NCI-H2196 treated with DMSO at 0.1 percent for 48 hours (cell line): ENCODE measurements at regions not wholly inside any gene's neighbourhood (a gene's known extent, or its start where the extent isn't known, plus 50 kb on each side); places are given as distances from the start of the nearest gene placed in this dataset.
"Not testable (repeated sequence)": the region's sequence is repeated elsewhere in the genome, so short reads cannot be mapped to it uniquely, and the experiment has no call there.

Experiments used
- DNase-seq: peaks from one replicate; lab custom pipeline; 2025; ENCODE audit not compliant: unreplicated experiment; lab: John Stamatoyannopoulos, UW

- DNase-seq = no peak
Measured at GRCh38 chr3:187544326-187544725, 125.9 kb downstream of the SST start.

- no peak for DNase-seq
Measured at GRCh38 chr3:187540847-187541246, 129.3 kb downstream of the SST start.

DNA sequence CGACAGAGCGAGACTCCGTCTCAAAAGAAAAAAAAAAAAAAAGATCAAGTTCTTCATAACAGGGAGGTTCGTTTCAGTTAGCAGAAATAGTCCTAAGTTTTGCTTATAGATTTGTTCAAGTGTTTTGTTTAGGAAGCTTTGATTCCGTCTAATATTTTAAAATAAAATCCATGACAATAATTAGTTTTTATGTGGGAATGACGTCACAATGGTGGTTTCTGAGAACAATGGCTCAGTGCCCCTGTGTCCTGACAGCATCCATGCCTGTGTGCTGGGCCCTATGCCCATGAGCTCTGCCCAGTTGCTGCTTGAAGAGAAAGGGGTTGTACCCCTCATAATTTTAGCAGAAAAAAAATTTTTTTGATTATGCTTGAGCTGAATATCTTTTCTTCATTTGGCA lies 134.0 kb downstream of the SST start:
- no peak for DNase-seq

GRCh38 chr3:187533797-187534196 lies 136.4 kb downstream of the SST start:
- no peak for DNase-seq

GRCh38 chr3:187531831-187532230 lies 138.4 kb downstream of the SST start:
- no peak for DNase-seq

GRCh38 chr3:187522890-187523289 lies 147.3 kb downstream of the SST start:
- DNase-seq = no peak

DNA sequence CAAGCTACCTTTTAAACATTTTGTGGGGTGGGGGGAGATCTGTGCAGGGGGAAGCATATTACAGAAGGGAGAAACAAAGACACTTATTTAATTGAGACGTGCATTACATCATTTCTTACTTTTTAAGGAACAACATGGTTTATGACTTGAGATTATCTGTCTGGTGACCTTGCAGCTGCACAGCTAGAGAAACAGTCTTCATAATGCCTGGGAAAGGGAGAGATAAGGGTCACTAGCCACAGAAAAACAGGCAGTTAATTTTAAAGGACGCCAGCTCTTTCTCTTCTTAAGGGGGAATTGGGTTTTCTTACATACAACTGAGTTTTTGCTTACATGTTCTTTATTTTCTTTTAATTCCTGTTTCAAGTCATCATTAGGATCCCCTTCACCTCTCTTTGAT lies 147.9 kb downstream of the SST start:
- no peak for DNase-seq

- no peak for DNase-seq
Measured at GRCh38 chr3:187521546-187521945, 148.6 kb downstream of the SST start.

DNA sequence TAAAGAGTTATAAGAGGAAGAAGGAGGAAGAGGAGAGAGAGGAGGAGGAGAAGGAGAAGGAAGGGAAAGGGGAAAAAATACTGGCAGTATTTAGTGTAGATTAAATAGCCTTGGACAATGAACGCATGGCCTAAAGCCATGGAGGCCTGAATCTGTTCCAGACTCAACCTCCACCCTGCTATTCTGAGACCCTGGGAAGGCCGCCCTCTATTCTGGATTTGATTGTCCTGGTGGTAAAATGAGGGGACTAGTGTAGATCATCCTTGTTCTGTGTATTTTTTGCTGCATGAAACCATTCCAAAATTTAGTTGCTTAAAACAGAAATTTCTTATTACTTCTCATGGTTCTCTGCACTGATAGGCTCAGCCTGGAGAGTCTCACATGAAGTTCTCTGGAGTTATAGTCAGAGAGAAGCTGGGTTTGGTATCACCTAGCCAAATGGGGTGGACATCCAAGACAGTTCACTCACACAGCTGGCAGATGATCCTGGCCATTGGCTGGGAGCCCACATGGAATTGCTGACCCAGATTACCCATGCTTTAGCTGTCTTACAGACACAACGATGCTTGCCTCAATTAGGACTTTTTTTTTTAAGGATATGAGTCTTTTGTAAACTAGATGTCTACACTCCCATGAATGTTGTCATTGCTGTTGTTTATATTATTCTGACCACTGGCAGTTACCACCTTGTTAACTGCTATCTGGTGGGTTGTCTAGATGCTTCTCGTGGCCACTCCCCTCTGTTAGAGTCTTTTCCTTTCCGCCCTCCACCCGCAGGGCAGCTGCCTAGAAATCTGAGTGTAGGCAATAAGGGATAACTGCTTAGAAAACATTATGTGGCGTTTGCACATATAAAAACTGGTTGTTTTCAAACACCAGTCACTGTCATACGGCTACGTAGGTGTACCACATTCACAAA lies 149.9 kb downstream of the SST start:
- DNase-seq = no peak

DNA sequence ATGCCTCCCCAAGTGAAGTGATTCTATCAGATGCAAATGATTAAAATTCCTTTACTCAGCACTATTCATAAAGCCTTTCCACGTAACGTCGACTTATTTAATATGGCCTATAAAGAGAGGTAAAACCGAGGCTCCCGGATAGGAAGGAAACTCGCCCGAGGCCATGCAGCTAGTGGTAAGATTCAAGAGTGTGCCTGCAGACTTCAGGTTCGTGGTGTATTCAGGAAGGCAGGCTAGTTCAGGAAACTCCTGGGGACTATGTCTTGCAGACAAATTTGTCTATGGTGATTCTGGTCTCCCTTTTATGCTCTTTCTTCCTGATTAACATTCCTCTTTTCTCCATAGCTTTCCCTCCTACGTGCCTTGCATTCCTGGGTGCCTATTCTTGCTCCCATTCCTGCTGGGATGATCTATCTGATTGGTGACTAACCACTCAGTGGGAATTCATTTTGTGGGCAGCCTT lies 150.7 kb downstream of the SST start:
- no peak for DNase-seq

GRCh38 chr3:187518616-187519015 lies 150.4 kb downstream of the RTP4 start:
- DNase-seq = no peak

GRCh38 chr3:187518207-187518606 lies 150.0 kb downstream of the RTP4 start:
- no peak for DNase-seq

GRCh38 chr3:187516446-187517185 lies 148.4 kb downstream of the RTP4 start:
- DNase-seq = no peak

DNA sequence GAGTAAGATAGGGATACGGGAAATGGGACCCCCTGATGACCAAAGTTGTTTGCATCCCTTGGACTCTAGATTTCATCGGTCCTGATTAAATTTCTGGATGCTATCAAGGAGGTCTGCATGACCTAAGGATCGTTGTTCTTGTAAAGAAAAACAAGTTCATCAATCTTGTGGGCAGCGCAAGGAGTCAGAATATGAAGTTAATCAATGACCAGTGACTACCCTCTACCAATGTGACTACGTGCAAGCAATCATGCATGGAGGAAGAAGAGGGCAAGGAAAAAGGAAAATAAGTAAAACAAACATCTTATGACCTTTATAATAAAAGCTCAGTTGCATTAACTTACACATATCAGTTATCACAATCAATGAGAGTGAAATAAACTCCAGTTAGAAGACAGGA lies 139.7 kb downstream of the RTP4 start:
- no peak for DNase-seq

GRCh38 chr3:187507266-187507665 lies 139.1 kb downstream of the RTP4 start:
- DNase-seq = no peak

GRCh38 chr3:187504435-187504834 lies 136.2 kb downstream of the RTP4 start:
- no peak for DNase-seq

DNA sequence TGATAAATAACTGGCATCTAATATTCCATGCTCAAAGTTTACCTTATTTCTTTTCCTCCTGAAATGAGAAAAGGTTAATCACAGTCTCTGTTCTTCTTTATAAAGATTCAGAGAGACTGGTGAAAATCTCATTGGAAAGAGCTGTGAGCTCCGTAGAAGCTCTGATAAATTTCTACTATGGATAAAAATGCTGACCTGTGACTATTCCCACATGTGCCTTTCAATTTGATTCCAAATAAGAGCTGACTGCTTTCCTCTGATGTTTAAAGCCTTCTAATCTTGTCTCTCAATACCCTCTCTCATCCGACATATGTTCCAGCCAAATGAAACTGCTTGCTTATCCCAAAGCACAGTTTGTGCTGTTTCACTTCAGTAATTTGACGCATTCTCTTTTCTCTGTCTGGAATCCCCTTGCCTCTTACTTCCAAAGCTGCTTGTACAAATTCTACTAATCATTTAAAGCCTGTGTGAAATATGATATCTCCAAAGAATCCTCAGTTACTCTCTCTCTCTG lies 130.1 kb downstream of the RTP4 start:
- DNase-seq = no peak

- DNase-seq = no peak
Measured at GRCh38 chr3:187497052-187497451, 128.9 kb downstream of the RTP4 start.

DNA sequence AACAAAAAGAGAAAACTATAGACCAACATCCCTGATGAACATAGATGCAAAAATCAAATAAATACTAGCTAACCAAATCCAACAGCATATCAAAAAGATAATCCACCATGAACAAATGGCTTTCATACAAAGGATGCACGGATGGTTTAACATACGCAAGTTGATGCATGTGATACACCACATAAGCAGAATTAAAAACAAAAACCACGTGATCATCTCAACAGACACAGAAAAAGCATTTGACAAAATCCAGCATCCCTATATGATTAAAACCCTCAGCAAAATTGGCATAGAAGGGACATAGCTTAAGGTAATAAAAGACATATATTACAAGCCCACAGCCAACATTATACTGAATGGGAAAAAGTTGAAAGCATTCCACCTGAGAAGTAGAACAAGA lies 125.9 kb downstream of the RTP4 start:
- not testable (repeated sequence) for DNase-seq

GRCh38 chr3:187491371-187491770 lies 123.2 kb downstream of the RTP4 start:
- DNase-seq = no peak

DNA sequence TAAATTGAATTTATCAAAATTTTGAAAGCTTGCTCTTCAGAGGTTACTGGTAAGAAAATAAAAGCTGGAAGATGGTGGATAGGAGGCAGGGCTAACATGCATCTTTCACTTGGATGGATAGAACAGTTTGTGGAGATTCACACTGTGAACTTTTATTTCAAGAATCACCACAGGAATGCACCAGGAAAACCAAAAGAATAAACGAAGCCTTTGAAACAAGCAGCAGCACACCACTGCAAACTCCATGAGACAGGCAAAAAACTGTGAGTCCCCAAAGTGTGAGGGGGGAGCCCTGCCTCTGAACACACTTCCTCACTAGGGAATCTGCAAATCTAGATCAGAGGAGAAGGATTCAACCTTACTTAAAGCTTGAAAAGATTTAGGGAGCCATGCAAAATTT lies 122.2 kb downstream of the RTP4 start:
- no peak for DNase-seq
